GM18951 (cell line): ENCODE measurements at regions not wholly inside any gene's neighbourhood (a gene's known extent, or its start where the extent isn't known, plus 50 kb on each side); places are given as distances from the start of the nearest gene placed in this dataset.

Experiments
- POLR2A ChIP-seq: IDR thresholded peaks from 4 replicates; pipeline ENCODE4 v1.6.1; 2011; ENCODE audit warnings: mild to moderate bottlenecking; ENCODE audit not compliant: insufficient read length, insufficient read depth; ENCODE audit errors: extremely low read depth
- in situ Hi-C: fragments of 300-500 bp; cut with MboI; formaldehyde crosslinking; loops from one replicate; pipeline ENCODE4 v1.12.0; 2022; ENCODE audit warnings: low sequenced_read_pairs, mixed read lengths, inconsistent platforms; ENCODE audit not compliant: unreplicated experiment

DNA sequence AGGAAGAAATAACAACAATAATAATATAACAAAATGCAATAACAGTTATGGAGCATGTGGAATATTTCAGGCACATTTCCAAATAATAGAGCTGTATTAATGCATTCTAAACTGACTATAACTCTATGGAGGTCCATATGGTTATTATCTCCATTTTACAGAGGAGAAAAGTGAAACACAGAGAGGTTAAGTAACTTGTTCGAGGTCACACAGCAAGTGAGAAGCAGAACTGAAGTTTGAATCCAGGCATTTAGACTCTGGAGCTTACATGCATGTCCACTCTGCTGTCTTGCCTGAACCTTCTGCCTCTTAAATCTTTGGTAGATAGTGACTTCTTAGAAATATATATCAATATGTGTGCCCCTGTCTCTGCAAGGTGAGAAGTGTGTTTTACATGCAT lies 350.8 kb downstream of the GADD45G start:
- in situ Hi-C loops, result no loop called here
- no peak for TF ChIP-seq POLR2A

DNA sequence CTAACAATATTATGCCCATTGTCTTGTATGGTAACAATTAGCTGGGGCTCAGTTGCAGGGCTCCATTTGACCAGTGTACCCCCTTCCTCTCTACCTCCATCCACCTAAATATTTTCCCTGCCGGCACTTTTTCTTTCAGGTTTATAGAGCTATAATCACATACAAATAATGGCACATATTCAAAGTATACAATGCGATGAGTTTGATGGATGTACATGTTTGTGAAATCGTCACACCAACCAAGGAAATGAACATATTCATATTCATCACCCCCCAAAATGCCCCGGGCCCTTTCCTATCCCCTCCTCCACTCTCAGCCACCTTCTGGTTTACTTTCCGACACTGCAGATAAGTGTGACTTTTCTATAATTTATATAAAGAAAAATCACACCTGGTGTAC lies 351.5 kb downstream of the GADD45G start:
- no peak for TF ChIP-seq POLR2A
- in situ Hi-C loops, result no loop called here

DNA sequence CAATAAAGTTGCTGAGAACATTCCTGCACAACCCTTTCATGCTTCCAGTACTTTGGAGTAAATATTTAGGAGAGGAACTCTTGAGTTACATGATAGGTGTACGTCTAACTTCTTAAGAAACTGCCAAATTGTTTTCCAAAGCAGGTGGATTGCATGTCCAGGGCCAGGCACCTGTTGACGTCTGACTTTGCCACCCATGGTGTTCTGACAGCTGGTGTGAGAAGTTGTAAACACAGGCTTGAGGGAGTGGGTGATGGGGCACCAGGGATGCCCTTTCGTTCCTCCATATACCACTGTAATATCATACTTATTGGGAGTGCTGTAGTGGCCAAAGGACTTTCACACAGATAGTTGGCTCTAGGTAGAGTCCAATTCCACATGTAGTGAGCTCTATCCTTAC lies 352.1 kb downstream of the GADD45G start:
- in situ Hi-C loops, result no loop called here
- no peak for TF ChIP-seq POLR2A

DNA sequence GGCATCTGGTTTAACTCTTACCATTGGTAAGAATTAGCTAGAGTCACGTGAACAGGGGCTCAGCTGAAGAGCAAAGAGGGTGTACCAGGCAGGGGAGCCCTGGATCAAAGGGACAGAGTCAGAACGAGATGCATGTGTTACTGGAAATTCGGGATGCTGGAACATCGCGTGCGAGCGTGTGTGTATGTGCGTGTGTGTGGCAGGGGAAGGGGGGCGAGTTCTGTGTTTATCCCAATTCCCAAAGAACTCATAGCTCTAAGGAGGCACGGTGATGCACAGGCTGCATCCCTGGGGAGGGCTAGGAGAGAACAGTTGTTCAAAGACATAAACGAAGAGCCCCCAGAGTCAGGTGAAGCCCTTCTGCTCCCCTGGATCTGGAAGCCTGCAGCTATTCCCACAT lies 353.3 kb downstream of the GADD45G start:
- in situ Hi-C loops, result no loop called here

DNA sequence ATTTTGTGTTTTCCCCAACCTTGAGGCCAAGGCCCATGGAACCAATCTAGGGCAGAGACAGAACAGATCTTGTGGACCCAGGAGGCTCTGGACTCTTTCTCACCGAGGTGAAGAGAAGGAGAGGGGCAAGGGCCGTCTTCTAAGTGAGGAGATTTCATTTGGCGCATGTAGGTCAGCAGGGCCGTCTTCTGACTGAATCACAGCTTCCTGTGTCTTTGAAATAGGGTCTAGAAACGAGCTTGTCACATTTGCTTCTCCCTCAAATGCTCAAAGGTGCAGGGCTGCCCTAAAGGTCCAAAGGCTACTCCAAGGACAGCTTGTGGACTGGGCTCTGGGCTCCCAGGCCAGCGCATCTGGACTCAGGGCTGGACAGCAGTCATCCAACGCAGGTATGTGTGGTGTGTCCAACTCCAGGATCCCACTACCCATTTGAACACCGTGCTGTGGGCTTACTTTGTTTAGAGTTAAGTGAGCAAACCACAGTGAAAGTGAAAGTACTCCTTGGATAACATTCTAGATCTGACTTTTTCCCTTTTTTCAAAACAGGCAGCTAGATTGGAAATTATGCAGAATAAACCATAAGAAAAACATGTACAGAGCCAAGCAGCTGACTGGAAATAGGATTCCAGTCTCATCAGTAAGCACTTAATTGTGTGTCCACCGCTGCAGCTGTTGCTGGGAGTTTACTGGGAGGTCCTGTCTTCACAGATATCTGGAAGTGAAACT lies 357.0 kb downstream of the GADD45G start:
- in situ Hi-C loops, result no loop called here
- no peak for TF ChIP-seq POLR2A

More for the DNA sequence above, 353.3 kb downstream of the GADD45G start:
- no peak for TF ChIP-seq POLR2A

DNA sequence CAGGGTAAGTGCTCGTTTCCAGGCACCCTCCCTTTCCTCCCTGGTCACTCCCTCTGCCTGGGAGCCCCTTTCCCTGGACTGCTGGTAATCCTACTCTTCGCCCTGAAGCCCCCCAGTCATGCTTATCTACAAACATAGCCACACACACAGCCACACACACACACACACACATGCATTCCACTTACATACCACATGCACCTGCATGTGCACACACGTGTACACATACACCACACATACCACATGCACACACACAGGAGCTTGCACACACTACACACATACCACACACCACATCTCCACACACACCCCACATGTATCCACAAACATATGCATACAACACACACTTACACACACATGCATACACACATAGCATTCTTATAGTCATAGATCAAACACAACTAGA lies 358.5 kb downstream of the GADD45G start:
- in situ Hi-C loops, result no loop called here
- no peak for TF ChIP-seq POLR2A

DNA sequence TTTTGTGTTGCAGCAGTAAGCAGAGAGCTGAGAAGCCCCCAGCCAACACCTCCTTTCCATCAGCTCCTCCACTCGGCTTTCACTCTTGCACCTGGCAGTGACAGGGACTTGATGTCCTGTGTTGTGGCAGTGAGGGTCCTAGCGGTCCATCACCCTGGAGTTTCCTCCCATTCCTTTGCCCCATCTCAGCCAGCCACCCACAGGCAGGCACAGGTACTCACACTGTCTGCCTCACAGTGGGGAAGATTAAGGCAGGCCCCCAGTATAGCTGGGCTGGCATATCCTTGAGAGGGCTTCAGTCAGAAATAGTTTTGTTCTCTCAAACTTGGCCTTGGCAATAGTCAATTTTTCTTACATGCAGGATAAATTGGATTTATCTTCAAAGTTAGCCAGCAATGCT lies 362.7 kb downstream of the GADD45G start:
- no peak for TF ChIP-seq POLR2A
- in situ Hi-C loops, result no loop called here

DNA sequence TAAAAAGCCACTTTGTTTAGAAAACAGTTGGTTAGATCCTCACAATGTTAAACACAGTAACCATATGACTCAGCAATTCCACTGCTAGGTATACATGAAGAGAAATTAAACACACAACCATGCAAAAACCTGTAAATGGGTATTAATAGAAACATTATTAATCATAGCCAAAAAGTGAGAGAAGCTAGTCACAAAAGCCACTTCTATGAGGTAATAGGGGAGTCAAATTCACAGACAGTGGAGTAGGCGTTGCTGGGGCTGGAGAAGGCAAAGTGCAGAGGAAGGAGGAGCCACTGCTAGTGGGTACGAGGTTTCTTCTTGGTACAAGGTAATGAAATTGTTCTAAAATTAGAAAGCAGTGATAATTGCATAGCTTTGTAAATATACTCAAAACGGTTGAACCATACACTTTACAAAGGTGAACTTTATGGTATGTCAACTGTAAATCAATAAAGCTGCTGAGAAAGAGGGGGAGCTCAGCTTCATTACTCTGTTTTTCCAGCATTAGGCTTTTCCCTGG lies 364.4 kb downstream of the GADD45G start:
- in situ Hi-C loops, result no loop called here

DNA sequence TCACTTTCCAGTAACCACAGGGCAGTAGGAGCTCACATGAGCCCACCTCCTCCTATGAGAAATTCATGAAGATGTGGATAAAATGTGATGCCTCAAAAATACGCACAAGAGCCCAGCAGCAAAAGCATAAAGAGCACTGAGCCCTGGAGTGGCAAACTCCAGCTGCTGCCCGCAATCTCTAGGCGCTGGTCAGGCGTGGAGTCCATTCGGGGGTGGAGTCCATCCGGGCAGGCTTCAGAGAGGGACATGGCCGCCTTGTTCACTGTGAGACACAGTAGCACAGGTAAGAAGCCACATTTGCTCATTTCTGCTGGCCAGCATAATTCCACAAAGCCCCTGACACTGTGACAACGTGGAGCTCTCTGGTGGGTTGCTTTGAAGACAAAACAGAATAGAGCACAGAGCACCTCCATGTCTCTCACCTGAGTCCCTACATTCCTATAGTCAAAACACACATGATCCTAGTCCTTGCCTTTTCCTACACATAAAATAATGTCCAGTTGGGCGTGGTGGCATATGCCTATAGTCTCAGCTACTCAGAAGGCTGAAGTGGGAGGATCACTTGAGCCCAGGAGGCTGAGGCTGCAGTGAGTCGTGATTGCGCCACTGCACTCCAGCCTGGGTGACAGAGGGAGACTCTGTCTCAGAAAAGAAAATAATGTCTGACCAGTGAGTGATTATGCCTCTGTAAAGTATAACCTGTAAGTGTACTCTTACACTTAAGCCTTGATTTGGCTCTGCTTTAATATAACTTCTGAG lies 365.2 kb downstream of the GADD45G start:
- in situ Hi-C loops, result no loop called here
- TF ChIP-seq POLR2A, result no peak

More for the DNA sequence above, 364.4 kb downstream of the GADD45G start:
- no peak for TF ChIP-seq POLR2A

DNA sequence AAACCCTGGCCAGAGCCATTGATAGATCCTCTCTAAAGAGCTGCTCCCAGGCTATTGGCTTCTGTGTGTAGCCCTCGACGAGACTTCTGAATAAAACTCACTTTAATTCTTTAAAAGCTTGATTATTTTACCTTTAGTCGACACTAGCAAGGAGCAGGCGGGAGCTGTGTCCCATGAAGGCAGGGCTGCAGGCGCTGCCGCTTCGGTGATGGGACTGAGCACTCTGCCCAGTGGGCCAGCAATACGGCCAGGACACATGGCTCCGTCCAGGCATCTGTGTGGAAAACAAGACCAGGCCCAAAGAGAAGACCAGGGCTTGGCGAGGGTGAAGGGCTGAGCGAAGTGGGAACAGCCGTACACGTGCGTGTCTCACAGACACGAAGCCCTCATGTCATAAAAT lies 365.9 kb downstream of the GADD45G start:
- in situ Hi-C loops, result no loop called here
- TF ChIP-seq POLR2A, result no peak

DNA sequence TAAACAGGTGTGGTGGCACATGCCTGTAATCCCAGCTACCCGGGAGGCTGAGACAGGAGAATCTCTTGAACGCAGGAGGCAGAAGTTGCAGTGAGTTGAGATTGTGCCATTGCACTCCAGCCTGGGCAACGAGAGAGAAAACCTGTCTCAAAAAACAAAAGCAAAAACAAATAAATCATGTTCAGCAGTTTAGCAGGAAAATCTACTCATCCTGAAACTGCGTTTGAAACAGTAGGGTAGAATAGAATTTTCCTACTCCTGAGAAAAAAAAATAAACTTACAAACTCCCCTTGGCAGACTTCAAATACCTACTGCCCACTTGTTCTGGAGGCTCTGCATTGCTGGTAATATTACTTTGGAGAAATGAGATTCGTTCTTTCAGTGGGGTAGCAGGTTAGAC lies 367.7 kb downstream of the GADD45G start:
- no peak for TF ChIP-seq POLR2A
- in situ Hi-C loops, result no loop called here

DNA sequence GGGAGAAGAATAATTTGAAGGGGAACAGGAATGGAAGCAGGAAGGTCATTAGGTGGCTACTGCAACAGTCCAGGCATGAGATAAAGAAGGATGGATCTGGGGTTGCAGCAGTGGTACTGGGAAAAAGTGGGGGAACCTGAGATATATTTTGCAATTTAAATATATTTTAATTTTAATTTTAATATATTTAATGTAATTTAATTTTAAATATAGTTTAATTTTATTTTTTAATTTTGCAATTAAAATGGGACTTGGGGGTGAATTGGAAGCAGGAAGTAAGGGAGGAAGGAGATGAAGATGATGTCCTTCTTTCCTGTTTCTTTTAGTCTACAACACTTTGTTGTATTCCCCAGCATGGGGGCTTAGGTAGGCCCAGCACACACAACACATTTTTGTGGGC lies 369.8 kb downstream of the GADD45G start:
- TF ChIP-seq POLR2A, result no peak
- in situ Hi-C loops, result no loop called here

DNA sequence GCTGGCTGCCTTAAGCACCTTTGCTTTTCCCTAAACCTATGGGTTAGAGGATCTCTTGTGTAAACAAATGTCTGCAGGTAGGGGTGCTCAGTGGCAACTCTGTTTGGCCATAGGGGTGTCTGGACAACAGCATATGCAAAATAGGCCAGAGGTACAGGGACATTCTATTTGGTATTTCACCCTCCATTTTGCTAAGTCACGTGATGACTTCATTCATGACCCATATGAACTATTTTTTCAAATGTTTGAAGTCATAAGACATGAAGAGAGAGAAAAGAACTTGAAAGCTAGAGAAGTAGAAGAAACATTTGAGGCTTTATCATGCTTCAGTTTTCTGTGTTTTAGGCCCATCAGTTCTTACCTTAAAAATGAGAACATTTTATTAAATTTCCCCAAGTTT lies 370.2 kb downstream of the GADD45G start:
- TF ChIP-seq POLR2A, result no peak
- in situ Hi-C loops, result no loop called here

DNA sequence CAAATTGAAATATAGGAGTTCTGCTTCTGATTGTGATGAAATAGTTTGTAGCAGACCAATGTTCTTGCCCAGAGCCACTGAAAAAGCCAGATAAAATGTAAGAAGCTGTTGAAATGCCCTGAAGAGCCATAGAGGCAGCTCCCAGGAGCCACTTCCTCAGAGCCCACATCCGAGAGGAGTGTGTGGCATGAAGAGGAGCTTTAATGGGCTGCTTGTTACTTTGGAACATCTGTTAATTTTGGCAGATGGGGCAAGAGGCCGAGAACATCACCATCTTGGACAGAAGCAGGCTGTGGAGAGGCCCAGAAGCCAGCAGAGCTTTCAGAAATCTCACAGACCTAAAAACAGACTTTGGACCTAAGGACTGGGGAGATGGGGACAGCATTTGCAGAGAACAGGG lies 370.8 kb downstream of the GADD45G start:
- no peak for TF ChIP-seq POLR2A
- in situ Hi-C loops, result no loop called here
